Ishikawa (cell line): ENCODE measurements at regions not wholly inside any gene's neighbourhood (a gene's known extent, or its start where the extent isn't known, plus 50 kb on each side); places are given as distances from the start of the nearest gene placed in this dataset.

Experiments
- CEBPB ChIP-seq: IDR thresholded peaks from 2 replicates; pipeline ENCODE4 v1.6.1; 2012
- CREB1 ChIP-seq: IDR thresholded peaks from 2 replicates; pipeline ENCODE4 v1.6.1; 2012; ENCODE audit warnings: low read depth
- EGR1 ChIP-seq: IDR thresholded peaks from 2 replicates; pipeline ENCODE4 v1.6.1; 2012
- EP300 ChIP-seq: IDR thresholded peaks from 2 replicates; pipeline ENCODE4 v1.6.1; 2012; ENCODE audit warnings: borderline replicate concordance
- FOXM1 ChIP-seq: IDR thresholded peaks from 2 replicates; pipeline ENCODE4 v1.6.1; 2012; ENCODE audit warnings: low read depth, borderline replicate concordance
- MAX ChIP-seq: IDR thresholded peaks from 2 replicates; pipeline ENCODE4 v1.6.1; 2012
- NFIC ChIP-seq: IDR thresholded peaks from 2 replicates; pipeline ENCODE4 v1.6.1; 2012
- RAD21 ChIP-seq: IDR thresholded peaks from 2 replicates; pipeline ENCODE4 v1.6.1; 2012; ENCODE audit warnings: low read depth
- REST ChIP-seq: IDR thresholded peaks from 2 replicates; pipeline ENCODE4 v1.6.1; 2012; ENCODE audit warnings: low read depth, mild to moderate bottlenecking
- TAF1 ChIP-seq: IDR thresholded peaks from 2 replicates; pipeline ENCODE4 v1.6.1; 2012; ENCODE audit warnings: low read depth, mild to moderate bottlenecking
- TCF12 ChIP-seq: IDR thresholded peaks from 2 replicates; pipeline ENCODE4 v1.6.1; 2012; ENCODE audit warnings: low read depth
- TEAD4 ChIP-seq: IDR thresholded peaks from 2 replicates; pipeline ENCODE4 v1.6.1; 2012
- USF1 ChIP-seq: IDR thresholded peaks from 2 replicates; pipeline ENCODE4 v1.6.1; 2012
- YY1 ChIP-seq: IDR thresholded peaks from 2 replicates; pipeline ENCODE4 v1.6.1; 2012; ENCODE audit warnings: low read depth
- ZBTB7A ChIP-seq: IDR thresholded peaks from 2 replicates; pipeline ENCODE4 v1.6.1; 2012; ENCODE audit warnings: low read depth

GRCh38 chr21:41678924-41679318 lies 87.9 kb downstream of the RIPK4 start:
- TF ChIP-seq YY1 (0 out of 2 replicates have a peak, but pooled peaks have one; percentile 32), TEAD4 (peak; percentile 83), MAX (peak; percentile 58; the same call in 1 of the 2 replicates), EGR1 (no peak), CREB1 (no peak), TCF12 (no peak), REST (no peak), ZBTB7A (no peak; the same call in 1 of the 2 replicates), EP300 (peak; percentile 11; the same call in 1 of the 2 replicates), NFIC (no peak), RAD21 (0 out of 2 replicates have a peak, but pooled peaks have one; percentile 1), TAF1 (no peak), CEBPB (peak; percentile 45), FOXM1 (no peak), USF1 (peak; percentile 72)

GRCh38 chr21:41678016-41678923 lies 88.6 kb downstream of the RIPK4 start:
- TF ChIP-seq CREB1 (no peak), CEBPB (no peak), TEAD4 (peak; percentile 82), FOXM1 (no peak), RAD21 (peak; percentile 2; the same call in 1 of the 2 replicates), USF1 (no peak), TAF1 (no peak), ZBTB7A (no peak; the same call in 1 of the 2 replicates), EP300 (peak; percentile 64), MAX (peak; percentile 41; the same call in 1 of the 2 replicates), NFIC (peak; percentile 73)

- no peak for TF ChIP-seq EGR1
- TF ChIP-seq TCF12: no peak
- TF ChIP-seq USF1: no peak
- TF ChIP-seq TEAD4: no peak
- no peak for TF ChIP-seq FOXM1
- no peak for TF ChIP-seq CREB1
- no peak for TF ChIP-seq CEBPB
- TF ChIP-seq NFIC: no peak
- no peak for TF ChIP-seq RAD21
- no peak for TF ChIP-seq ZBTB7A
- TF ChIP-seq REST: no peak
- TF ChIP-seq TAF1: no peak
- no peak for TF ChIP-seq MAX
- no peak for TF ChIP-seq EP300
- TF ChIP-seq YY1: no peak
Observed at GRCh38 chr21:41677671-41678015, 89.2 kb downstream of the RIPK4 start.

- no peak for TF ChIP-seq NFIC
- TF ChIP-seq USF1: no peak
- TF ChIP-seq RAD21: no peak
- no peak for TF ChIP-seq MAX
- TF ChIP-seq ZBTB7A: no peak
- TF ChIP-seq TCF12: no peak
- TF ChIP-seq EGR1: no peak
- no peak for TF ChIP-seq TEAD4
- TF ChIP-seq YY1: no peak
- TF ChIP-seq CEBPB: no peak
- no peak for TF ChIP-seq CREB1
Observed at GRCh38 chr21:41676198-41676597, 90.7 kb downstream of the RIPK4 start.
